AG09309 (cell line): ENCODE measurements at regions not wholly inside any gene's neighbourhood (a gene's known extent, or its start where the extent isn't known, plus 50 kb on each side); places are given as distances from the start of the nearest gene placed in this dataset.
"Not testable (repeated sequence)": the region's sequence is repeated elsewhere in the genome, so short reads cannot be mapped to it uniquely, and the experiment has no call there.

Experiments used
- DNase-seq: peaks from one replicate; pipeline ENCODE4 v3.0.0-alpha.2; 2010; ENCODE audit warnings: low read depth
- H3K4me3 ChIP-seq: 2 replicates; pipeline ENCODE4 v1.5.1; 2011; ENCODE audit warnings: mild to moderate bottlenecking, low read depth, low read length, moderate library complexity; ENCODE audit not compliant: control insufficient read depth
- TF ChIP-seq, protein P1 (sequence below): IDR thresholded peaks from 2 replicates; pipeline ENCODE4 v1.5.1; 2011; ENCODE audit warnings: mild to moderate bottlenecking, low read depth, low read length, inconsistent platforms; ENCODE audit not compliant: insufficient read depth, control insufficient read depth; ENCODE audit errors: missing control alignments

DNA sequence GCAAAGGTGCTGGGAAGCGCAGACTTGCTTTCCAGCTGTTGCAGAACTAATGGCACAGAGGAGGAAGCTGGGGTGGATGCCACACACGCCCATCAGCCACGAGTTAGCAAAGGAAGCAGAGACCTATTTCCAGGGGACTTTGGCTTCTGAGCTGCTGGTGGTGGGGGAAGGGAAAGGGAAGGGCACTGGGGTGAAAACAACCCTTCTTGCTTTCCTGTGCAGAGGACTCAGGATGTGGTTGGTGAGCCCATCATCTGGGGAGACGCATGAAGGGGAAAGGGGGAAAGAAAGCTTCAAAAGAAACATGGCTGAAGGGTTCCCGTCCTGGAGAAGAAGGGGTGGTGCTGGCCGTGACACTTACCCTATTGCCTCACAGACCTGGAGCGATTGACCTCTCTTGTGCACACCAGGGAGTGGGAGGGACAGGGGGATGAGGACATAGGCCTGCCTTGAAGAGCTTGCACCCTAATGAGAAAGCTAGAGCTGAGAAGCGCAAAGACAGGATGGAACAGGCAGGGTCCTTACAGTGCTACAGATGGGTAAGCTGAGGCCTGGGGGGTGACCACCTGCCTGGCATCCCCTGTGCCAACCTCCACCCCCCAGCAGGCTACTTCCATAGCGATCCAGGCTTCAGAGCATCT is 140.8 kb upstream of the RAB4A start:
- H3K4me3 ChIP-seq, result no peak overlapping the region
- TF ChIP-seq, protein P1, sequence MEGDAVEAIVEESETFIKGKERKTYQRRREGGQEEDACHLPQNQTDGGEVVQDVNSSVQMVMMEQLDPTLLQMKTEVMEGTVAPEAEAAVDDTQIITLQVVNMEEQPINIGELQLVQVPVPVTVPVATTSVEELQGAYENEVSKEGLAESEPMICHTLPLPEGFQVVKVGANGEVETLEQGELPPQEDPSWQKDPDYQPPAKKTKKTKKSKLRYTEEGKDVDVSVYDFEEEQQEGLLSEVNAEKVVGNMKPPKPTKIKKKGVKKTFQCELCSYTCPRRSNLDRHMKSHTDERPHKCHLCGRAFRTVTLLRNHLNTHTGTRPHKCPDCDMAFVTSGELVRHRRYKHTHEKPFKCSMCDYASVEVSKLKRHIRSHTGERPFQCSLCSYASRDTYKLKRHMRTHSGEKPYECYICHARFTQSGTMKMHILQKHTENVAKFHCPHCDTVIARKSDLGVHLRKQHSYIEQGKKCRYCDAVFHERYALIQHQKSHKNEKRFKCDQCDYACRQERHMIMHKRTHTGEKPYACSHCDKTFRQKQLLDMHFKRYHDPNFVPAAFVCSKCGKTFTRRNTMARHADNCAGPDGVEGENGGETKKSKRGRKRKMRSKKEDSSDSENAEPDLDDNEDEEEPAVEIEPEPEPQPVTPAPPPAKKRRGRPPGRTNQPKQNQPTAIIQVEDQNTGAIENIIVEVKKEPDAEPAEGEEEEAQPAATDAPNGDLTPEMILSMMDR, result no peak
- DNase-seq, result no peak

DNA sequence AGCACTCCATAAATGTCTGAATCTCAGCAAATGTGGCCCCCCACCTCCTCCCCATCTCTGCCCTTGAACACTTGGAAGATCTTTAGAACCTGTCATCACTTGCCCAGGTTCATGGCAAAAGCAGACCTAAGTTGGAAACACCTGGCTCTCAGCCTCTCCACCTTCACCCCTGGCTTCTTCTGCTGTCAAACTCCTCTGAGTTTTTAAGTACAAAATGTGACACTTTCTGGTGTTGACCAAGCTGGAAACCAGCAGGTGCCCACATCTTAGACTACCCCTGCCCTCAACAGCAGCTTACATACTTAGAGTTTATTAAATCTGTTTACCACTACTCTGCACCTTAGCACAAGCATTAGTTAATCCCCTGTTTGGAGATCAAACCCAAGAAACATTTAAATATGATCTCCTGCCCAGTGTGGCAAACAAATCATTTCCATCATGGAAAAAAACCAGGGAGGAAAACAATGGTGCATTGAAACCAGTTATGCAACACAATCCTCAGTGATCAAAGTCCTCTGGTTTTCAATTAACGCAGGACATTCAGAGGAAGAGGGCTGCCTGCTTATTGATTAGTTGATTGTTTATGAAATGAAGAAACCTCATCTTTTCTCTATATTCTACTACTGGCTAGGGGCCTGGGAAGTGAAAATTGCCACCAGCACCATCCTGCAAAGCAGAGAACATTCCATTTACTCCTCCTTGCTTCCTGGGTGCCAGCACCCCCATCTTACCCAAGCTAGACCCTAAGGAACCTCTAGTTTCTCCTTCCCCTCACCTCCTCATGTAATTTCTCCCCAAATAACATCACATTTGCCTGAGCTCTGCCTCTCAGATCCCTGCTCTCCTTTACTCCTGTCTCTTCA is 139.4 kb upstream of the RAB4A start:
- TF ChIP-seq, protein P1, result no peak
- no peak for DNase-seq
- H3K4me3 ChIP-seq, result no peak overlapping the region

DNA sequence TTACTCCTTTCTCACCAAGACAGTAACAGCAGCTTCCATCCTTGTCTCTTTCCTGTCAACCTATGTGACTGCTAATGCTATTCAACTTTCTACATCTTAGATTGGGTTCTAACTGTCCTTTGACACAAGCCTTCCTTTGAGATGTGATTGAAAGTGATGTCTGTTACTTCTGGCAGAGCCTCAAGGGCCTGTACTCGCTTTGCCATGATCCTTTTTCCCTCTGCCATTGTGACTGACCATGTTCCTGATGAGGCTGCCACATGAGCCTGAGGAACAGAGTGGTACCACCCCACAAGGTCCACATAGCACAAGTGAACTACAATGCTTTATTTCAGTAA is 138.8 kb upstream of the RAB4A start:
- H3K4me3 ChIP-seq, result no peak overlapping the region
- DNase-seq, result no peak
- TF ChIP-seq, protein P1, result no peak

DNA sequence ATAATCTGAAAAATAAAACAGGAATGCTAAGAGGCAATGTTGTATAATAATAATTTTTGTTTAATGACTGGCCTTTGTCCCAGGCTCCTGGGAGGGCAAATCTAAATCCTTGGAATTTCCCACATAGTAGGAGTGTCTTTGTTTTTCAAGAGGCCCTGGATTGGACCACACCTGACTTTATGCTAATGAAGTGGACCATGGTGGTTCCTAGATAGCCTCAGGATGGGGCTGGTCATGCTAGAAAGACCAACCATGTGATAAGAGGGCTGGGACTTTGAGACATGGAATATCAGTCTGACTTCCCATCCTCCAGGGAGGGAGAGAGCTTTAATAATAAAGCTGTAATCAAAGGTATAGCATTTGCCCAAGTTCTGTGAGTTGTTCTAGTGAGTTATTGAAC is 138.2 kb upstream of the RAB4A start:
- TF ChIP-seq, protein P1, result no peak
- DNase-seq, result no peak
- H3K4me3 ChIP-seq, result no peak overlapping the region

DNA sequence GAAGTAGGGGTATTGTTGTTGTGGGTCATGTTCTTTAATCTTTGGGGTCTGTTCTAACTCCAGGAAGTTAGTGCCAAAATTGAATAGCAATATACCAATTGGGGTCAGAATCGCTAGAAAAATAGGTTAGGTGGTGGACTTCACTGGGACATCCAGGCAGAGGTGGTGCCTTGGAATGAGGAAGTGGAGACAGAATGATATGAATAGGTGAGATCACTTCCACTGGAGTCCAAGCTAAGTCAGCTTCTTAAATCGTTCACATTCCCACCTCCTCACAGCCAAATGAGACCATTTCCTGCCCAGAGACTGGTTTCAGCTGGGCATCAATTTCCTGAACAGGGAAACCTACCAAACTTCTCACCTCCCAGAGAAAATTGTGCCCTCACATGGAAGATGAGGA is 137.8 kb upstream of the RAB4A start:
- TF ChIP-seq, protein P1, result no peak
- no peak overlapping the region for H3K4me3 ChIP-seq
- no peak for DNase-seq

DNA sequence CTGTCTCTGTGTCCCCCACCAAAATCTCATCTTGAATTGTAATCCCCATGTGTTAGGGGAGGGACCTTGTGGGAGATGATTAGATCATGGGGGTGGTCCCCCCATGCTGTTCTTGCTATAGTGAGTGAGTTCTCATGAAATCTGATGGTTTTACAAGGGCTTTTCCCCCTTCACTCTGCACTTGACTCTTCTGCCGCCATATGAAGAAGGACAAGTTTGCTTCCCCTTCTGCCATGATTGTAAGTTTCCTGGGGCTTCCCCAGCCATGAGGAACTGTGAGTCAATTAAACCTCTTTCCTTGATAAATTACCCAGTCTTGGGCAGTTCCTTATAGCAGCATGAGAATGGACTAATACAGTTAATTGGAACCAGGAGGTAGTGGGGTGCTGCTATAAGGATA is 137.1 kb upstream of the RAB4A start:
- no peak for DNase-seq
- H3K4me3 ChIP-seq, result no peak overlapping the region
- TF ChIP-seq, protein P1, result no peak

DNA sequence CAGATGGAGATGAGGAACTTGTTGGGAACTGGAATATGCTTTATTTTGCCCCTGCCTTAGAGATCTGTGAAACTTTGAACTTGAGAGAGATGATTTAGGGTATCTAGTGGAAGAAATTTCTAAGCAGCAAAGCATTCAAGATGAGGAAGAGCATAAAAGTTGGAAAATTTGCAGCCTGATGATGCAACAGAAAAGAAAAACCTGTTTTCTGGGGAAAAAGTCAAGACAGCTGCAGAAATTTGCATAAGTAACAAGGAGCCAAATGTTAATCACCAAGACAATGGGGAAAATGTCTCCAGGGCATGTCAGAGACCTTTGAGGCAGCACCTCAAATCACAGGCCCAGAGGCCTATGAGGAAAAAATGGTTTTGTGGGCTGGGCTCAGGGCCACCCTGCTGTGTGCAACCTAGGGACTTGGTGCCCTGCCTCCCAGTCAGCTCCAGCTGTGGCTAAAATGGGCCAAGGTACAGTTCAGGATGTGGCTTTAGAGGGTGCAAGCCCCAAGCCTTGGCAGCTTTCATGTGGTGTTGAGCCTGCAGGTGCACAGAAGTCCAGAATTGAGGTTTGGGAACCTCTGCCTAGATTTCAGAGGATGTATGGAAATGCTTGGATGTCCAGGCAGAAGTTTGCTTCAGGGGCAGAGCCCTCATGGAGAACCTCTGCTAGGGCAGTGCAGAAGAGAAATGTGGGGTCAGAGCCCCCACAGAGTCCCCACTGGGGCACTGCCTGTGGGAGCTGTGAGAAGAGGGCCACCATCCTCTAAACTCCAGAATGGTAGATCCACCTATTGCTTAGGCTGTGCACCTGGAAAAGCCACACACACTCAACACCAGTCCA is 136.3 kb upstream of the RAB4A start:
- H3K4me3 ChIP-seq, DNase-seq: not testable (repeated sequence)
